Body of pancreas (tissue), 4 donors: ENCODE measurements at regions not wholly inside any gene's neighbourhood (a gene's known extent, or its start where the extent isn't known, plus 50 kb on each side); places are given as distances from the start of the nearest gene placed in this dataset.
"Not testable (repeated sequence)": the region's sequence is repeated elsewhere in the genome, so short reads cannot be mapped to it uniquely, and the experiment has no call there.

ENCODE experiments used
- ATAC-seq: fragments of 150-250 bp; one replicate; pipeline ENCODE4 v1.9.1; 2016
- DNase-seq, 4 donors: peaks; one replicate each; pipeline ENCODE4 v3.0.0-alpha.2; 2019
- H3K27ac ChIP-seq, 4 donors: fragments of 200-600 bp; sonication (generic); 1 replicate in 3 of 4; 2 replicates in 1 of 4; pipeline versions ENCODE4 v1.5.1 to v1.6.1; 2016 to 2019; ENCODE audit warnings: mild to moderate bottlenecking in 1 of 4, mixed read lengths in 1 of 4, moderate library complexity in 1 of 4
- H3K27me3 ChIP-seq, 2 donors: fragments of 200-600 bp; sonication (generic); one replicate each; pipeline ENCODE4 v1.6.0; 2016; ENCODE audit warnings: mild to moderate bottlenecking in 1 of 2
- H3K36me3 ChIP-seq, 2 donors: fragments of 200-600 bp; sonication (generic); replicated peaks in 1 of 2; 2 replicates each; pipeline ENCODE4 v1.5.1; 2016; ENCODE audit warnings: low read depth in 2 of 2; ENCODE audit not compliant: insufficient read depth in 1 of 2
- H3K4me1 ChIP-seq: fragments of 200-600 bp; sonication (generic); one replicate; pipeline ENCODE4 v1.6.0; 2016
- H3K4me3 ChIP-seq, 2 donors: fragments of 200-600 bp; sonication (generic); 1 replicate in 1 of 2; 2 replicates in 1 of 2; pipeline ENCODE4 v1.5.1; 2016 to 2019
- H3K9me3 ChIP-seq, 3 donors: fragments of 200-600 bp; sonication (generic); 1 replicate in 2 of 3; 2 replicates in 1 of 3; pipeline ENCODE4 v1.5.1; 2016
- CTCF ChIP-seq, 7 experiments: fragments of 450-650 bp in 4 of 7; fragments of 200-600 bp in 3 of 7; sonication (generic) in 3 of 7; IDR thresholded peaks; one replicate each; pipeline ENCODE4 v1.5.1; 2016 to 2019; ENCODE audit warnings: antibody characterized with exemption in 7 of 7
- POLR2A ChIP-seq, 3 donors: fragments of 450-650 bp; IDR thresholded peaks; one replicate each; pipeline ENCODE4 v1.6.1; 2016; ENCODE audit warnings: antibody characterized with exemption in 3 of 3, mild to moderate bottlenecking in 2 of 3
- WGBS, 2 donors: methylation state at CpG; one replicate each; pipeline ENCODE4 v1.1.5; 2017; 5-methylcytosine and 5-hydroxymethylcytosine counted together
- intact Hi-C: fragments of 100-400 bp; cut with DNase I; formaldehyde crosslinking; loops from one replicate; pipeline ENCODE4 v1.15.1; 2023

- Histone ChIP-seq H3K4me3 (no peak overlapping the region), H3K27me3 (no peaks in the 10 kb centered on the region), H3K9me3 (no peaks in the 10 kb centered on the region), H3K4me1 (no peaks in the 10 kb centered on the region), H3K27ac (no peak overlapping the region), H3K36me3 (no peaks in the 10 kb centered on the region)
- intact Hi-C loops, result no loop called here
- DNase-seq (no peak), ATAC-seq (no peak)
- 61 to 64% methylated on average over 4 of the region's 4 CpGs for WGBS, 2 donors
- no peak for TF ChIP-seq CTCF (IDR thresholded peaks at IDR 0.05)
These were observed 364.2 kb upstream of the CNTN3 start for GRCh38 chr3:74978684-74979083.

- H3K36me3 ChIP-seq, ATAC-seq, H3K4me1 ChIP-seq, H3K4me3 ChIP-seq, intact Hi-C loops, H3K27ac ChIP-seq, DNase-seq, H3K9me3 ChIP-seq, H3K27me3 ChIP-seq: not testable (repeated sequence)
- WGBS, 2 donors, result 83 to 89% methylated on average over 17 to 29 of the region's 34 CpGs
These were observed 370.8 kb upstream of the CNTN3 start for GRCh38 chr3:74985028-74985904.

GRCh38 chr3:74988095-74988494 is 373.6 kb upstream of the CNTN3 start:
- Histone ChIP-seq H3K36me3 (no peaks in the 10 kb centered on the region), H3K4me1 (no peaks in the 10 kb centered on the region), H3K27ac (no peak overlapping the region), H3K9me3 (no peaks in the 10 kb centered on the region), H3K27me3 (no peaks in the 10 kb centered on the region), H3K4me3 (no peak overlapping the region)
- TF ChIP-seq CTCF (IDR thresholded peaks at IDR 0.05), result no peak
- no peak for TF ChIP-seq POLR2A (IDR thresholded peaks at IDR 0.05)
- no peak for DNase-seq
- intact Hi-C loops, result no loop called here
- WGBS, 2 donors, result 37 to 51% methylated on average over 3 of the region's 3 CpGs
- no peak for ATAC-seq

- Histone ChIP-seq H3K9me3 (no peaks in the 10 kb centered on the region), H3K36me3 (no peaks in the 10 kb centered on the region), H3K27ac (no peak overlapping the region), H3K27me3 (no peaks in the 10 kb centered on the region), H3K4me1 (no peaks in the 10 kb centered on the region), H3K4me3 (no peak overlapping the region)
- no peak for DNase-seq
- intact Hi-C loops, result no loop called here
- TF ChIP-seq CTCF (IDR thresholded peaks at IDR 0.05) (no peak), POLR2A (IDR thresholded peaks at IDR 0.05) (no peak)
- ATAC-seq, result no peak
These were observed 378.4 kb upstream of the CNTN3 start for GRCh38 chr3:74992898-74993297.

GRCh38 chr3:75001330-75001729 is 386.9 kb upstream of the CNTN3 start:
- no peaks in the 10 kb centered on the region for H3K27me3 ChIP-seq
- 2 to 6% methylated on average over 1 of the region's 1 CpG for WGBS, 2 donors

More at GRCh38 chr3:75001330-75001729, 386.9 kb upstream of the CNTN3 start:
- no peaks in the 10 kb centered on the region for H3K36me3 ChIP-seq
- no peak overlapping the region for H3K4me3 ChIP-seq
- no peak for ATAC-seq
- TF ChIP-seq POLR2A (IDR thresholded peaks at IDR 0.05) (no peak), CTCF (IDR thresholded peaks at IDR 0.05) (peak in 6 of 7 experiments; percentile 22 to 53 (median 45))
- H3K9me3 ChIP-seq, result no peaks in the 10 kb centered on the region
- intact Hi-C loops, result no loop called here
- no peaks in the 10 kb centered on the region for H3K4me1 ChIP-seq
- DNase-seq, result no peak
- no peak overlapping the region for H3K27ac ChIP-seq
